Frontal cortex (tissue), 1 donor: ENCODE measurements at regions not wholly inside any gene's neighbourhood (a gene's known extent, or its start where the extent isn't known, plus 50 kb on each side); places are given as distances from the start of the nearest gene placed in this dataset. TPM values are rescaled to one million over a fixed set of nuclear protein-coding genes. Genes with fewer than 3 reads are reported as not detected.

Experiments
- small RNA-seq: library from RNA; depleted of rRNA; stranded (forward); fragments of <200 nt; gene quantifications from one replicate; pipeline ENCODE3, GENCODE V24; 2014

Small RNA genes lying in the stretch of these regions (small RNA-seq; reads per million reads assigned to genes)
- not detected for gene RNU1-58P
